ENCODE measurements at regions not wholly inside any gene's neighbourhood (a gene's known extent, or its start where the extent isn't known, plus 50 kb on each side); places are given as distances from the start of the nearest gene placed in this dataset.
A peak's percentile ranks its signal among the peaks of the same experiment; 100 is the strongest.

DNA sequence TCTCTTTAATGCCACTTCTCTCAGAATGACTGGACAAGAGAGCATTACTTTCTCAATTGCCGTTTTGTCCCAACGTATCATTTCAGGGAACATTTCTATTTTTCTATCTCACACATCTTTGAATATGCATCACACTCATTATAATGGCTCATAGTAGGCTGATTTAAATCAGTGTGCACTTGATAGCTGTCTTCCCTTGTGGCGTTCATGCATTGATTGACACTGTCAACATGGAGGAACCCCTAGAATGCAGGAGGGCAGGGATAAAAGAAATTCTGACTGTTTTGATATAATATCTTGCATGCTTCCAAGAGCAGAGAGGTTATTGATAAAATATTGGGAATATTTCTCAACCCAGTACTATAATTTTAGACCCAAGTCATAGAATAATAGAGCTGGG, 1528.9 kb upstream of the FLRT2 start:
- Mint-ChIP-seq H3K27ac (no peak overlapping the region), H3K27me3 (ENCODE audit: low read depth) (no peaks in the 10 kb centered on the region), H3K9me3 (peaks cover 9 to 11% of the 10 kb centered on the region in 2 donors), H3K4me3 (no peak overlapping the region), H3K36me3 (ENCODE audit: insufficient read depth in 2 of 2) (peaks cover 0 to 2% of the 10 kb centered on the region in 2 donors), H3K4me1 (ENCODE audit: low read depth) (no peaks in the 10 kb centered on the region)
- no peak for DNase-seq
- no peak for ATAC-seq (replicated peaks in 1 of 2)

DNA sequence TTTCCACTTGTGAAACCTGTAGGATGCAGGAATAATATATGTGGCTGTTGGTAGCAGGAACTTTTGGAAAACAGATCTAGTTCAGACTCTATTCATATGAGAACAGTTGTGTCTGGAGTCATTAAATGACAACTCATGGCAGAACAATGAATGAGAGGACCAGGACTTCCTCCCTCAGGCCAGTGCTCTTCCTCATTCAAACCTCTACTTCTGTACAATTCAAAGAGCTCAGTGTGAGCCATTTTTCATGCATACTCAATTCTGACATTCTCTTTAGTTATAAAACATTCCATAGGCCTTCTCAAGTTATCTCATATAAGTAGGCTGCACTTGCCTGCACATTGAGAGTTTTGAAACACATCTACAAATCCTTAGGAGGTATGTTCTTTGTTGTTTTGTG, 1526.6 kb upstream of the FLRT2 start:
- Mint-ChIP-seq H3K27ac (no peak overlapping the region), H3K9me3 (peaks cover 9 to 13% of the 10 kb centered on the region in 2 donors), H3K4me1 (ENCODE audit: low read depth) (no peaks in the 10 kb centered on the region), H3K4me3 (no peak overlapping the region), H3K27me3 (ENCODE audit: low read depth) (no peaks in the 10 kb centered on the region), H3K36me3 (ENCODE audit: insufficient read depth in 2 of 2) (peaks cover 0 to 2% of the 10 kb centered on the region in 2 donors)
- DNase-seq (no peak), ATAC-seq (replicated peaks in 1 of 2) (no peak)

DNA sequence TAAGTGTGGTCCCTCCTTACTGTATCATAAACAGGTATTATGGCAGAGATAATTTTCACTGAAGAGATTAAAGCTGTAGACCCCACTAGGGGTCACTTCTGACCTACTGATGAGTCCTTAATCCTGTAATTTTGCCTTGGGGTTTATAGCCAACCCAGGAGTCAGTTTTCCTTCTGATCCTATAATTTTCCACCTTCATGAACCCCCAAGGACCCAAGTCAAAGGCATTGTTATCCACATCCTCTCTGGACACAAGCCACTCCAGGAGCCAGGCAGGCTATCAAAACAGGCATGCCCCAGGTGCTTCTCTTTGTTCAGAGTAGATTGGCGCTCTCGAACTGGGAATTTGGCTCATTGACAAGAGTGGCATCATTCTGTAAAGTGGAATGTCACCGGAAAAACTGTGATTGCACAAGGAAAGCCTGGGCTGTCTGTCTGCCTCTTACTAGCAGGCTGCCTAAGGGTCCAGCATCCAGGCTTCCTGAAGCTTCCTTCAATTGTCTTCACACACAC, 1523.2 kb upstream of the FLRT2 start:
- ATAC-seq (replicated peaks in 1 of 2) (no peak), DNase-seq (no peak)
- Mint-ChIP-seq H3K27ac (no peak overlapping the region), H3K9me3 (peaks cover 9 to 11% of the 10 kb centered on the region in 2 donors), H3K36me3 (ENCODE audit: insufficient read depth in 2 of 2) (no peaks in the 10 kb centered on the region), H3K4me1 (ENCODE audit: low read depth) (no peaks in the 10 kb centered on the region), H3K27me3 (ENCODE audit: low read depth) (no peaks in the 10 kb centered on the region), H3K4me3 (no peak overlapping the region)

DNA sequence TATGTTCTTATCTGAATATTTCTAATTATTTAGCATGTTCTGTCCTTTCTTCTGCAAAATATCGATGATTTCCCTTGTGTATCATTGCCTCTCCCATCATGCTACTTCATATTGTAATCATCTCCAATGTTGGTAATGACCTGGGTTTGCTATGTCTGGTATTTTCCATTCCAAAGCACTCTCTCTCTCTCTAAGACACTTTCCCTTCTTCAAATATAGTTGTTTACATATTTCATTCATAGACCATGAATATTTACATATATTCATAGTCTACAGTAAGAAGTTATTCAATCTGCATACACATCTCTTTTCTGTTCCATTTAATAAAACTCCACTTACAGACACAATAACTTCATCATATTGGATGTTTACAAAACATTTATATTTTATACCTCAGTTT, 1516.5 kb upstream of the FLRT2 start:
- Mint-ChIP-seq H3K4me3 (no peak overlapping the region), H3K36me3 (ENCODE audit: insufficient read depth in 2 of 2) (no peaks in the 10 kb centered on the region), H3K27me3 (ENCODE audit: low read depth) (no peaks in the 10 kb centered on the region), H3K27ac (no peak overlapping the region), H3K9me3 (peaks cover 6 to 9% of the 10 kb centered on the region in 2 donors), H3K4me1 (ENCODE audit: low read depth) (no peaks in the 10 kb centered on the region)
- ATAC-seq (replicated peaks in 1 of 2) (no peak), DNase-seq (no peak)

DNA sequence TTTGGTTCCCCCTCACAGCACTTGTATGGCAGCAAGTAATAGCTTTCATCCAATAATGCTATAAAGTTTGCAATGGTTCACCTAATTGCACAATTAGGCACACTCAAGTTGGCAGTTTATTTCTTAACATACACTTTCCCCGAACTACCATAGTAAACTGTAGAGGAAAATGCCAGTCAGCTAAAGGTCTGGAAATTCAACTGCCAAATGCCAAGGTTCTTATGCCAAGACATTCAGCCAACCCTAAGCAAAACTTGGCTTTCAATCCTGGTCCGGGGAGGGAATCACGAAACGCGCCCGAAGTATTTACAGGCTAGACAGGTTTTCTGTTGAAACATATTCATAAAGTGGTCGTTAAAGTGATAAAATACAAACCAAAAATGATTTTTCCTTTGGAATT, 1512.4 kb upstream of the FLRT2 start:
- ATAC-seq (replicated peaks in 1 of 2) = no peak
- H3K27me3 Mint-ChIP-seq (ENCODE audit: low read depth) = no peaks in the 10 kb centered on the region
- H3K36me3 Mint-ChIP-seq (ENCODE audit: insufficient read depth in 2 of 2) = no peaks in the 10 kb centered on the region
- no peak for DNase-seq
- no peak overlapping the region for H3K27ac Mint-ChIP-seq
- peaks cover 8 to 9% of the 10 kb centered on the region in 2 donors for H3K9me3 Mint-ChIP-seq
- H3K4me3 Mint-ChIP-seq = no peak overlapping the region
- no peaks in the 10 kb centered on the region for H3K4me1 Mint-ChIP-seq (ENCODE audit: low read depth)

DNA sequence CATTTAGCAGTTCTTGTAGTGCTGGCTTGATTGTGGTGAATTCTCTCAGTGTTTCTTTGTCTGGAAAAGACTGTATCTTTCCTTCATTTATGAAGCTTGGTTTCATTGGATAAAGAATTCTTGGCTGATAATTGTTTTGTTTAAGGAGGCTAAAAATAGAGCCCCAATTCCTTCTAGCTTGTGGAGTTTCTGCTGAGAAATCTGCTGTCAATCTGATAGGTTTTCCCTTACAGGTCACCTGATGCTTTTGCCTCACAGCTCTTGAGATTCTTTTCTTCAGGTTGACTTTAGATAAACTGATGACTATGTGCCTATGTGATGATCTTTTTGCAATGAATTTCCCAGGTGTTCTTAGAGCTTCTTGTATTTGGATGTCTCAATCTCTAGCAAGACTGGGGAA, 1508.5 kb upstream of the FLRT2 start:
- H3K4me1 Mint-ChIP-seq (ENCODE audit: low read depth) = no peaks in the 10 kb centered on the region
- ATAC-seq (replicated peaks in 1 of 2) (no peak), DNase-seq (no peak)
- H3K9me3 Mint-ChIP-seq = peaks cover 5 to 10% of the 10 kb centered on the region in 2 donors
- H3K4me3 Mint-ChIP-seq = no peak overlapping the region
- H3K27me3 Mint-ChIP-seq (ENCODE audit: low read depth) = no peaks in the 10 kb centered on the region
- peaks cover 0 to 3% of the 10 kb centered on the region in 2 donors for H3K36me3 Mint-ChIP-seq (ENCODE audit: insufficient read depth in 2 of 2)
- H3K27ac Mint-ChIP-seq = no peak overlapping the region

DNA sequence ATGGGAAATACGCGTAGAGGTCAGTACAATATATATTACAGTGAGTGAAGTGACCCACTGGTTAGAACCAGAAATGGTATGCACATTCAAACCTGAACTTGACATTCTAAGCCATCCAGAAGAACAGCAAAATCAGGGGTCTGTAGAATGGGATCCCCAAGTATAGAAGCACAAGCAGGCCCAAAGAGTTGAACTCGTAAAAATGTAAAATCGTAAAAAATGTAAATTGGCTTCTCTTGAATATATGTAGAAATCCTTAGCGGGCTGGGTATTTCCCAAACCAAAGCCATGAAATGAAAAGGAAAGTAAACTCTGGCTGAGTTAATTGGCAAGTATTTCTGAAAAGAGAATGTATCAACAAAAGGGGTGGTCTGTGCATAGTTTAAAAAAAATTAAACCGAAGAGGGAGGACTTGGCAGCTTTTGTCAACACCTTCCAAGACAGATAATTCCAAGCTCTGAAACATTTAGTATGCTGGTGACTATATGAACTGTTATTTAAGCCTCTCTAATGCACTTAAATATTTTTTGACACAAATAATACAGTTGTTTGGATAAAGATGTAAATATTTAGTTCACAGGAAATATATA, 1505.6 kb upstream of the FLRT2 start:
- ATAC-seq (replicated peaks in 1 of 2) (no peak), DNase-seq (no peak)
- H3K9me3 Mint-ChIP-seq = peaks cover 4 to 10% of the 10 kb centered on the region in 2 donors
- no peak overlapping the region for H3K4me3 Mint-ChIP-seq
- H3K27ac Mint-ChIP-seq = no peak overlapping the region
- H3K4me1 Mint-ChIP-seq (ENCODE audit: low read depth) = no peaks in the 10 kb centered on the region
- H3K36me3 Mint-ChIP-seq (ENCODE audit: insufficient read depth in 2 of 2) = peaks cover 0 to 3% of the 10 kb centered on the region in 2 donors
- no peaks in the 10 kb centered on the region for H3K27me3 Mint-ChIP-seq (ENCODE audit: low read depth)

DNA sequence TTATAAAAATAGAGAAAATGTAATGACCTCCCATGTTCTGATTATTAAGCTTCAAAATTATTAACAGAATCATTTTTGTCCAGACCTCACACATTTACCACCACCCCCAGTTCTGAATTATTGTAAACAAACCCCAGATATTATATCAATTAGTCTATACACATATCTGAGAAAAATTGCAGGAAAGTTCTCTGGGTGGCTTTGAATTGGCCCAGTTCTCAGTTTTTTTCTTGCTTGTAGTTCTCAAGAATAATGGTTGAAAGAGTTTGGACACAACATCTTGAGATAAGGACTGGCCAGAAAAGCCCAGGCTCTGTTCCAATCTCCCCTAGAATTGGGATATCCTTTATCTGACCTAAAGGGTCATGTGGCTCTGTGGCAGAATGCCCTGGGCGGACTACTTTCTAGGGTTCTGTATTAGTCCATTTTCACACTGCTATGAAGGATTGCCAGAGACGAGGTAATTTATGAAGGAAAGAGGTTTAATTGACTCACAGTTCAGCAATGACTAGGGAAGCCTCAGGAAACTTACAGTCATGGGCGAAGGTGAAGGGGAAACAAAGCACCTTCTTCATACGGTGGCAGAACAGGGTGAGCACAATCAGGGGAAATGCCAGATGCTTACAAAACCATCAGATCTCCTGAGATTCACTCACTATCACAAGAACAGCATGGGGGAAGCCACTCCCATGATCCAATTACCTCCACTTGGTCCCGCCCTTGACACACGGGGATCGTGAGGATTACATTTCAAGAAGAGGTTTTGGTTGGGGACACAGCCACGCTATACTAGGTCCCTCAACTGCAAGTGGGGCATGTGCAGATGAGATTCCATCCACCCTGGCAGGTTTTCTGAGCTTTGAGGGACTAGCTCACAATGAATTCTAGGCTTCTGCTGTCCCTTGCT, 1504.6 kb upstream of the FLRT2 start:
- ATAC-seq (replicated peaks in 1 of 2) (no peak), DNase-seq (no peak)
- no peak overlapping the region for H3K4me3 Mint-ChIP-seq
- H3K9me3 Mint-ChIP-seq = peaks cover 6 to 12% of the 10 kb centered on the region in 2 donors
- no peaks in the 10 kb centered on the region for H3K27me3 Mint-ChIP-seq (ENCODE audit: low read depth)
- no peaks in the 10 kb centered on the region for H3K4me1 Mint-ChIP-seq (ENCODE audit: low read depth)
- H3K27ac Mint-ChIP-seq = no peak overlapping the region
- H3K36me3 Mint-ChIP-seq (ENCODE audit: insufficient read depth in 2 of 2) = peaks cover 0 to 3% of the 10 kb centered on the region in 2 donors

DNA sequence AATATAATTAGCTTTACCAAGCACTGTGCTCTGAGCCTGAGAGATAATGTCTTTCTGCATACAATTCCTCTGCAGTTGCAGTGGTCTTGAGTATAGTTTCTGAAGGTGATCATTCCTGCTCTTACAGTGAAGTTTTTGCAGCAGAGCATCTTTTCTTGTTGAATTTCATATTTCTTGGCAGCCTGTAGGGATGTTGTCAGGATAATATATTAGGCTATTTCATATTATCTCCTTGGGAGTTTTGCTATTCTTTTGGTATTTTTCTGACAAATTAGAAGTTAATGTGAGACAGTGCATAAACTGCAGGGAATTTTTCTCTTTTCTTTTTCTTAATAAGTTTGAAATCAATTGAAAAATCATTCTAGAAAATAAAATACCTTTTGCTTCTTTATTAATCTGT, 1502.6 kb upstream of the FLRT2 start:
- H3K9me3 Mint-ChIP-seq = peaks cover 7 to 12% of the 10 kb centered on the region in 2 donors
- H3K36me3 Mint-ChIP-seq (ENCODE audit: insufficient read depth in 2 of 2) = peaks cover 0 to 3% of the 10 kb centered on the region in 2 donors
- ATAC-seq (replicated peaks in 1 of 2) = no peak
- H3K27me3 Mint-ChIP-seq (ENCODE audit: low read depth) = no peaks in the 10 kb centered on the region
- H3K27ac Mint-ChIP-seq = no peak overlapping the region
- H3K4me3 Mint-ChIP-seq = no peak overlapping the region
- no peak for DNase-seq
- no peaks in the 10 kb centered on the region for H3K4me1 Mint-ChIP-seq (ENCODE audit: low read depth)

DNA sequence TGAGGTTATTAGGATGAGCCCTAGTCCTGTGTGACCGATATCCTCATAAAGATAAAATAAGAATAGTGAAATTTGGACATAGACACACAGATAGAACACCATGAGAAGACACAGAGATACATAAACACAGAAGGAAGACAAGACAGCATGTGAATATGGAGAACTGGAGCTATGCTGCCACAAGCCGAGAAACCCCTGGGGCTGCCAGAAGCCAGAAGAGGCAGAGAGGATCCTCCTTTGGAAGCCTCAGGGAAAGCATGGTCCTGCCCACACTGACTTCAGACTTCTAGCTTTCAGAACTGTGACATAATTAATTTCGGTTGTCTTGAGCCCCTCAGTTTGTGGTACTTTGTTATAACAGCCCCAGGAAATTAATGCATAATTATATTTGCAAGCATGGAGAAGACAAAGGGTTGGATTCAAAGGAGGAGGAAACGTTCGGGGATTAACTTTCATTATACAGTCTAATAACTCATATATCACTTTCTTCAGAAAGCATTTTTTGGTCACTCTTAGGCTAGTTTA, 1501.8 kb upstream of the FLRT2 start:
- Mint-ChIP-seq H3K36me3 (ENCODE audit: insufficient read depth in 2 of 2) (peaks cover 0 to 3% of the 10 kb centered on the region in 2 donors), H3K9me3 (peaks cover 5 to 10% of the 10 kb centered on the region in 2 donors), H3K27ac (no peak overlapping the region), H3K27me3 (ENCODE audit: low read depth) (no peaks in the 10 kb centered on the region), H3K4me1 (ENCODE audit: low read depth) (no peaks in the 10 kb centered on the region), H3K4me3 (no peak overlapping the region)
- no peak for ATAC-seq (replicated peaks in 1 of 2)
- no peak for DNase-seq

DNA sequence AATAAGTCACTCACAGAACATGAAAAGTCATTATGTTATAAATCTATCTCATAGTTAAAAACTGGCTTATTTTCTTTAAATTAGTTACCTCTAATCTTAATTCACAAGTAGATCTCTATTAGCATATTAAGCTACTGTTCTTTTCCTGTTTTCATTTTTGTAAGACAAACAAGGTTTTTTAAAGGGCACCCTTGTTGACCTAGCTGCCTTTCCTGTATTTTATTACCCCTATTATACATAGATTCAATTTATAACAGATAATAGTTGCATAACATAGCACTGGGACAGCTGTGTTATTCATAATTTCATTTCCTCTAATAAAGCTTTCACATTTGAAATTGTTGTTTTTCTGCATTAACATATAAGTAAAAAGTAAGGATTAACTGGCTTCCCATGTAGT, 1500.7 kb upstream of the FLRT2 start:
- Mint-ChIP-seq H3K27me3 (ENCODE audit: low read depth) (no peaks in the 10 kb centered on the region), H3K4me1 (ENCODE audit: low read depth) (no peaks in the 10 kb centered on the region), H3K27ac (no peak overlapping the region), H3K36me3 (ENCODE audit: insufficient read depth in 2 of 2) (no peaks in the 10 kb centered on the region), H3K4me3 (no peak overlapping the region), H3K9me3 (peaks cover 4 to 5% of the 10 kb centered on the region in 2 donors)
- DNase-seq (no peak), ATAC-seq (replicated peaks in 1 of 2) (no peak)

DNA sequence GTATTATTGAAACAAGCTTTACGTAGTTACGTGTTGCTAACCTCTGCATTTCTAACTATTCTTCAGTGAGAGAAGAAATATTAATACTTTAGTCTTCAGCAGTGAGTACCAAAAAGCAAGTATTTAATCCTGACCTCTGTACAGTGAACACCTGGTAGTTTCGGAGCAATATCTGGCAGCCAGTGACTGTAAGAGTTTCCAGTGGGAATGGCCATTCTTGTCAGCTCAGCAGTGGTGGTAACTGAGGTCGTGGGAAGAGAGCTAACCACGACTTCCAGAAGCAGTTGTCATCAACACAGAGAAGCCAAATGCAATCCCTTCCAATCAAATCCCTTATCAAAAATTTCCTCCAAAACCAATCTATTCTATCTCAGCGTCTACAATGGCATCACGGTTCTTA, 1500.2 kb upstream of the FLRT2 start:
- ATAC-seq (replicated peaks in 1 of 2) (no peak), DNase-seq (no peak)
- Mint-ChIP-seq H3K36me3 (ENCODE audit: insufficient read depth in 2 of 2) (no peaks in the 10 kb centered on the region), H3K4me3 (no peak overlapping the region), H3K27ac (no peak overlapping the region), H3K4me1 (ENCODE audit: low read depth) (no peaks in the 10 kb centered on the region), H3K27me3 (ENCODE audit: low read depth) (no peaks in the 10 kb centered on the region), H3K9me3 (peaks cover 4 to 5% of the 10 kb centered on the region in 2 donors)

DNA sequence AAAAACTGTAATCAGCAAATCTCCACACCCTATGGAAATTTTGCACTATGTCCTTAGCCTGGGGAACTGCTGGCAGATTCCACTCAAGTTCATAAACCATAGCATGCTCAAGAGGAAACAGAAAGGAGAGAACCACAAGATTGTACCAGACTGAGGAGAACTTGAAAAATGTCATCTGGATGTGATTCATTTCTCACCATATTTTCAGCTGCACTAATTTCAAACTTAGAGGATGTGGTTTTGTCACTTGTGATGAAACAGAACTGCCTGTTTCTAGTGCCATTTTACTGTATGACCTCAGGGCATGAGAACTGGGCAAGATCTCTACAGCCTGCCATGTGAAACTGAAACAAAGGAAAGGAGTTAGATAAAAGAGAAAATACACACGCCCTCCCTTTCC, 1493.1 kb upstream of the FLRT2 start:
- Mint-ChIP-seq H3K4me1 (ENCODE audit: low read depth) (peaks cover 8% of the 10 kb centered on the region), H3K4me3 (no peak overlapping the region), H3K9me3 (peaks cover 0 to 9% of the 10 kb centered on the region in 2 donors), H3K36me3 (ENCODE audit: insufficient read depth in 2 of 2) (peaks cover 0 to 2% of the 10 kb centered on the region in 2 donors), H3K27me3 (ENCODE audit: low read depth) (no peaks in the 10 kb centered on the region), H3K27ac (no peak overlapping the region)
- peak; percentile 37 to 41 for ATAC-seq (replicated peaks in 1 of 2)
- DNase-seq = no peak

Data from activated T-cell treated with anti-CD3 and anti-CD28 coated beads, Interleukin-2, amount 50 U/mL, for 72 hours (primary cell).